H9 (cell line): ENCODE measurements at regions not wholly inside any gene's neighbourhood (a gene's known extent, or its start where the extent isn't known, plus 50 kb on each side); places are given as distances from the start of the nearest gene placed in this dataset.

ENCODE experiments used
- DNase-seq: peaks from one replicate; pipeline ENCODE4 v3.0.0-alpha.2; 2017
- H2AFZ ChIP-seq: one replicate; pipeline ENCODE4 v1.6.1; 2013; ENCODE audit warnings: mild to moderate bottlenecking, low read length, control low read depth, moderate library complexity
- H2AK5ac ChIP-seq: 2 replicates; pipeline ENCODE4 v1.6.1; 2013; ENCODE audit warnings: low read length, control low read depth, mixed read lengths; ENCODE audit not compliant: insufficient read length
- H2BK120ac ChIP-seq: one replicate; pipeline ENCODE4 v1.6.1; 2013; ENCODE audit warnings: low read depth, mild to moderate bottlenecking, low read length, control low read depth, inconsistent platforms; ENCODE audit not compliant: poor library complexity, severe bottlenecking
- H2BK12ac ChIP-seq: 2 replicates; pipeline ENCODE4 v1.6.1; 2013; ENCODE audit warnings: low read length, control low read depth, mixed read lengths, low read depth; ENCODE audit not compliant: insufficient read length
- H2BK15ac ChIP-seq: 2 replicates; pipeline ENCODE4 v1.6.1; 2013; ENCODE audit warnings: low read depth, low read length, control low read depth
- H2BK20ac ChIP-seq: one replicate; pipeline ENCODE4 v1.6.1; 2013; ENCODE audit warnings: low read depth, mild to moderate bottlenecking, low read length, control low read depth, inconsistent platforms; ENCODE audit not compliant: poor library complexity, severe bottlenecking
- H2BK5ac ChIP-seq: 2 replicates; pipeline ENCODE4 v1.6.1; 2013; ENCODE audit warnings: low read length, control low read depth, mixed read lengths; ENCODE audit not compliant: insufficient read length
- H3K14ac ChIP-seq: 2 replicates; pipeline ENCODE4 v1.6.1; 2013; ENCODE audit warnings: low read length, control low read depth; ENCODE audit not compliant: insufficient read depth
- H3K18ac ChIP-seq: 2 replicates; pipeline ENCODE4 v1.6.1; 2013; ENCODE audit warnings: low read depth, mild to moderate bottlenecking, mixed read lengths, low read length, control low read depth; ENCODE audit not compliant: insufficient read length
- H3K23ac ChIP-seq: 2 replicates; pipeline ENCODE4 v1.6.1; 2013; ENCODE audit warnings: low read length, control low read depth, mixed read lengths, low read depth; ENCODE audit not compliant: insufficient read length
- H3K23me2 ChIP-seq: 2 replicates; pipeline ENCODE4 v1.6.1; 2013; ENCODE audit warnings: low read depth, mild to moderate bottlenecking, mixed read lengths, low read length, control low read depth; ENCODE audit not compliant: insufficient read length, poor library complexity, severe bottlenecking
- H3K27ac ChIP-seq: 2 replicates; pipeline ENCODE4 v1.5.1; 2013; ENCODE audit warnings: low read length, control low read depth, mixed read lengths, low read depth; ENCODE audit not compliant: insufficient read length
- H3K27me3 ChIP-seq: 2 replicates; pipeline ENCODE4 v1.6.1; 2013; ENCODE audit warnings: low read length, control low read depth, inconsistent platforms; ENCODE audit not compliant: insufficient read depth
- H3K4ac ChIP-seq: 2 replicates; pipeline ENCODE4 v1.6.1; 2013; ENCODE audit warnings: low read depth, mild to moderate bottlenecking, control low read depth, inconsistent platforms, low read length, moderate library complexity
- H3K4me1 ChIP-seq: 2 replicates; pipeline ENCODE4 v1.6.1; 2013; ENCODE audit warnings: low read length, control low read depth, inconsistent platforms; ENCODE audit not compliant: insufficient read depth
- H3K4me2 ChIP-seq: 2 replicates; pipeline ENCODE4 v1.6.1; 2013; ENCODE audit warnings: low read length, control low read depth, mixed read lengths; ENCODE audit not compliant: insufficient read length, insufficient read depth
- H3K56ac ChIP-seq: 2 replicates; pipeline ENCODE4 v1.6.1; 2013; ENCODE audit warnings: low read depth, mild to moderate bottlenecking, mixed read lengths, low read length, control low read depth; ENCODE audit not compliant: insufficient read length
- H3K79me1 ChIP-seq: 2 replicates; pipeline ENCODE4 v1.6.1; 2013; ENCODE audit warnings: low read depth, mild to moderate bottlenecking, moderate library complexity, low read length, control low read depth, inconsistent platforms; ENCODE audit not compliant: insufficient read depth, poor library complexity, severe bottlenecking
- H3K79me2 ChIP-seq: 2 replicates; pipeline ENCODE4 v1.6.1; 2013; ENCODE audit warnings: low read length, control low read depth, inconsistent platforms; ENCODE audit not compliant: insufficient read depth
- H3K9ac ChIP-seq: 2 replicates; pipeline ENCODE4 v1.6.1; 2013; ENCODE audit warnings: low read length, control low read depth, mixed read lengths; ENCODE audit not compliant: insufficient read length; ENCODE audit errors: extremely low read depth
- H3K9me3 ChIP-seq: one replicate; pipeline ENCODE4 v1.6.1; 2013; ENCODE audit warnings: low read depth, low read length, inconsistent platforms; ENCODE audit not compliant: control insufficient read depth
- H3T11ph ChIP-seq: one replicate; pipeline ENCODE4 v1.6.1; 2013; ENCODE audit warnings: mild to moderate bottlenecking, low read length, control low read depth, inconsistent platforms
- H4K20me1 ChIP-seq: one replicate; pipeline ENCODE4 v1.6.1; 2013; ENCODE audit not compliant: control insufficient read depth, insufficient read length, insufficient read depth
- H4K5ac ChIP-seq: 2 replicates; pipeline ENCODE4 v1.6.1; 2013; ENCODE audit warnings: low read depth, mild to moderate bottlenecking, mixed read lengths, low read length, control low read depth; ENCODE audit not compliant: insufficient read length
- H4K8ac ChIP-seq: replicated peaks from 2 replicates; pipeline ENCODE4 v1.6.1; 2013; ENCODE audit warnings: low read length, control low read depth, mixed read lengths, low read depth; ENCODE audit not compliant: insufficient read length
- H4K91ac ChIP-seq: 2 replicates; pipeline ENCODE4 v1.6.1; 2013; ENCODE audit warnings: low read depth, mild to moderate bottlenecking, moderate library complexity, mixed read lengths, low read length, control low read depth; ENCODE audit not compliant: insufficient read length
- H3K27ac Mint-ChIP-seq, 3 experiments: 2 replicates in 2 of 3; 3 replicates in 1 of 3; pipeline ENCODE4 v1.8.0; 2020 to 2021; ENCODE audit warnings: mixed read lengths in 3 of 3, mild to moderate bottlenecking in 1 of 3, moderate library complexity in 1 of 3
- H3K27me3 Mint-ChIP-seq: 2 replicates; pipeline ENCODE4 v1.8.0; 2021; ENCODE audit warnings: low read depth, mild to moderate bottlenecking, moderate library complexity, mixed read lengths
- H3K36me3 Mint-ChIP-seq, 3 experiments: 2 replicates in 2 of 3; 3 replicates in 1 of 3; pipeline ENCODE4 v1.8.0; 2020 to 2021; ENCODE audit warnings: low read depth in 3 of 3, mixed read lengths in 3 of 3; ENCODE audit not compliant: insufficient read depth in 1 of 3
- H3K4me1 Mint-ChIP-seq, 2 experiments: 2 replicates each; pipeline ENCODE4 v1.8.0; 2020; ENCODE audit warnings: mixed read lengths in 2 of 2
- H3K4me3 Mint-ChIP-seq, 2 experiments: 2 replicates in 1 of 2; 3 replicates in 1 of 2; pipeline ENCODE4 v1.8.0; 2020 to 2021; ENCODE audit warnings: mild to moderate bottlenecking in 2 of 2, mixed read lengths in 2 of 2, moderate library complexity in 1 of 2
- H3K9me3 Mint-ChIP-seq, 2 experiments: 2 replicates in 1 of 2; 3 replicates in 1 of 2; pipeline ENCODE4 v1.8.0; 2020; ENCODE audit warnings: mild to moderate bottlenecking in 2 of 2, mixed read lengths in 2 of 2, moderate library complexity in 1 of 2
- WGBS: extraction: QIAGEN DNeasy Blood & Tissue Kit; methylation state at CpG from one replicate; pipeline ENCODE4 v1.1.7; 2013; ENCODE audit warnings: missing lambda C conversion rate, low lambda C conversion rate, mixed read lengths; ENCODE audit not compliant: insufficient read length; ENCODE audit errors: extremely low coverage; 5-methylcytosine and 5-hydroxymethylcytosine counted together
- TF ChIP-seq, protein P1 (sequence below): fragments of 200-600 bp; sonication (generic); conservative IDR thresholded peaks from 3 replicates; pipeline ENCODE4 v1.8.0; 2021; ENCODE audit warnings: antibody characterized with exemption, mild to moderate bottlenecking

DNA sequence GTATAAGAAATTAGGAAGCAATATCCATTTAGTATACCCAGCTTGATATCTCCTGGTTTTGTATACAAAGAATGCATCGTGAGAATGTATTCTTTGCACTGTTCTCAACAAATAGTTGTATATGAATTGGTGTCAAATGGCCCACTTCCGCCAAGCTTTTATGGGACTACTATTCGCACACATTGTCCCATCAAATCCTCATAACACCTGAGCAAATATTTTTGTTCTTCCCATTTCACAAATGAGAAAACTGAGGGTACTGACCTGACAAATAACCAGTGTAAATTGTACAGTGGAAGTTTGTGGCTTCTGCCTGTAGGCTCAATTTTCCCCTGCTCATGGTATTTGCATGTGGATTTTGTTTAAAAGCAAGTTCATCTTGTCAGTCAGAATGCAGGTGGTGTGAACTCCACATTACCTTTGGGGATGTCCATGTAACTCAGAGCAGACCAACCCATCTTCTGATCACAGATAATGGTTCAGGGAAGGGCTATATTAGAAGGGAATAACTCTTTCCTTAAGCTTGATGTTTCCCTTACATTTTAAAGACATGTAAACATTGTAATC, 51.5 kb upstream of the FAM241A start:
- Histone ChIP-seq H2AK5ac (no peak overlapping the region), H3K4me1 (no peaks in the 10 kb centered on the region), H3K4me2 (no peak overlapping the region), H3K23me2 (no peaks in the 10 kb centered on the region), H3K4ac (no peak overlapping the region), H2BK5ac (no peak overlapping the region), H3K9me3 (no peaks in the 10 kb centered on the region), H3K23ac (no peak overlapping the region), H4K20me1 (no peaks in the 10 kb centered on the region), H3K79me2 (no peaks in the 10 kb centered on the region), H4K91ac (no peak overlapping the region), H4K5ac (no peak overlapping the region), H3K27ac (no peak overlapping the region), H3K79me1 (no peaks in the 10 kb centered on the region), H3K56ac (no peak overlapping the region), H2BK12ac (no peak overlapping the region), H3K27me3 (no peaks in the 10 kb centered on the region), H2BK120ac (no peak overlapping the region), H2AFZ (no peak overlapping the region), H3K14ac (no peak overlapping the region), H3K18ac (no peak overlapping the region), H2BK20ac (no peak overlapping the region), H3T11ph (no peak overlapping the region), H4K8ac (no peak overlapping the region), H2BK15ac (no peak overlapping the region), H3K9ac (no peak overlapping the region)
- TF ChIP-seq, protein P1, sequence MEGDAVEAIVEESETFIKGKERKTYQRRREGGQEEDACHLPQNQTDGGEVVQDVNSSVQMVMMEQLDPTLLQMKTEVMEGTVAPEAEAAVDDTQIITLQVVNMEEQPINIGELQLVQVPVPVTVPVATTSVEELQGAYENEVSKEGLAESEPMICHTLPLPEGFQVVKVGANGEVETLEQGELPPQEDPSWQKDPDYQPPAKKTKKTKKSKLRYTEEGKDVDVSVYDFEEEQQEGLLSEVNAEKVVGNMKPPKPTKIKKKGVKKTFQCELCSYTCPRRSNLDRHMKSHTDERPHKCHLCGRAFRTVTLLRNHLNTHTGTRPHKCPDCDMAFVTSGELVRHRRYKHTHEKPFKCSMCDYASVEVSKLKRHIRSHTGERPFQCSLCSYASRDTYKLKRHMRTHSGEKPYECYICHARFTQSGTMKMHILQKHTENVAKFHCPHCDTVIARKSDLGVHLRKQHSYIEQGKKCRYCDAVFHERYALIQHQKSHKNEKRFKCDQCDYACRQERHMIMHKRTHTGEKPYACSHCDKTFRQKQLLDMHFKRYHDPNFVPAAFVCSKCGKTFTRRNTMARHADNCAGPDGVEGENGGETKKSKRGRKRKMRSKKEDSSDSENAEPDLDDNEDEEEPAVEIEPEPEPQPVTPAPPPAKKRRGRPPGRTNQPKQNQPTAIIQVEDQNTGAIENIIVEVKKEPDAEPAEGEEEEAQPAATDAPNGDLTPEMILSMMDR = no peak
- WGBS = no CpG with 5 or more reads among the region's 3 CpGs
- DNase-seq = no peak
- Mint-ChIP-seq H3K4me3 (no peak overlapping the region), H3K36me3 (no peaks in the 10 kb centered on the region), H3K27ac (no peak overlapping the region), H3K9me3 (no peaks in the 10 kb centered on the region), H3K4me1 (no peaks in the 10 kb centered on the region), H3K27me3 (no peaks in the 10 kb centered on the region; the same call in 1 of the 2 replicates)
